ENCODE measurements at regions not wholly inside any gene's neighbourhood (a gene's known extent, or its start where the extent isn't known, plus 50 kb on each side); places are given as distances from the start of the nearest gene placed in this dataset.
"Not testable (repeated sequence)": the region's sequence is repeated elsewhere in the genome, so short reads cannot be mapped to it uniquely, and the experiment has no call there.

- not testable (repeated sequence) for TF ChIP-seq EZH2 (IDR thresholded peaks at IDR 0.05; ENCODE audit: insufficient read depth, poor library complexity, severe bottlenecking); EZH2phosphoT487 (IDR thresholded peaks at IDR 0.05; ENCODE audit: insufficient read depth, low read depth)
Measured at GRCh38 chr11:116666673-116667249, 106.0 kb downstream of the BUD13 start.

Data from GM23248 (cell line).